Stromal cell of bone marrow (primary cell): ENCODE measurements at regions not wholly inside any gene's neighbourhood (a gene's known extent, or its start where the extent isn't known, plus 50 kb on each side); places are given as distances from the start of the nearest gene placed in this dataset.
A peak's percentile ranks its signal among the peaks of the same experiment; 100 is the strongest.

ENCODE experiments used
- DNase-seq: peaks from one replicate; pipeline ENCODE4 v3.0.0-alpha.2; 2012; ENCODE audit warnings: low read depth

GRCh38 chr2:234835738-234836137, 116.1 kb upstream of the SH3BP4 start:
- no peak for DNase-seq

DNA sequence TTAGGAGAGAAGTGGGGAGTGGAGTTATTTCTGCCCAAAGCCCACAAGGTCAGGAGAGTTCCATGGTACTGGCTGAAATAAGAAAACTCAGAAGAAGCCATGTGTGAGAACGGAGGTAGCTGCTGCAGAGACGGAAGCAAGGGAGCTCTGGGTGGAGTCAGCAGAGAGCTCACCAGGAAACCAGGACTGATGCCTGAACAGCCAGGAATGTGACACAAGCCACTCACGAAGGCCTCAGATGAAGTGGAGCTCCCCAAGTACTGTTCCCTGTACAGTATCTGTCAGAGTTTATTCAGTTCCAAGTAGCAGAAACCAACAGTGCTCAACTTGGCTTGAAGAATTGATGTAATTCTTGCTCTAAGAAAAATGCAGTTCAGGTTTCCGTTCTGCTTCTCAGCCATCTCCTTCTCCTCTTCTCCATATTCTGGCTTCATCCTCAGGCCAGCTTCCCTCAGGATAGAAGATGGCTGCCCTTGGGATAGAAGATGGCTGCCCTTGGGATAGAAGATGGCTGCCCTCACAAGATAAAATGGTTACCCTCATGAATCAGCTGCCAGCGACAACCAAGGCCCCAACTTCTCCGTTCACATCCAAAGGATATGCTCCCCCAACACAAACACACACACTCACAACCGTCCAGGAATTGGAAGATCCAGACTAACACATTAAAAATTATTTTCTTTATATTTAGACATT, 117.4 kb upstream of the SH3BP4 start:
- DNase-seq = no peak

GRCh38 chr2:234830853-234831252, 121.0 kb upstream of the SH3BP4 start:
- DNase-seq = no peak

- no peak for DNase-seq
Measured at GRCh38 chr2:234829074-234829455, 122.8 kb upstream of the SH3BP4 start.

- DNase-seq = no peak
Measured at GRCh38 chr2:234828382-234829073, 123.3 kb upstream of the SH3BP4 start.

- no peak for DNase-seq
Measured at GRCh38 chr2:234827096-234827860, 124.5 kb upstream of the SH3BP4 start.

DNA sequence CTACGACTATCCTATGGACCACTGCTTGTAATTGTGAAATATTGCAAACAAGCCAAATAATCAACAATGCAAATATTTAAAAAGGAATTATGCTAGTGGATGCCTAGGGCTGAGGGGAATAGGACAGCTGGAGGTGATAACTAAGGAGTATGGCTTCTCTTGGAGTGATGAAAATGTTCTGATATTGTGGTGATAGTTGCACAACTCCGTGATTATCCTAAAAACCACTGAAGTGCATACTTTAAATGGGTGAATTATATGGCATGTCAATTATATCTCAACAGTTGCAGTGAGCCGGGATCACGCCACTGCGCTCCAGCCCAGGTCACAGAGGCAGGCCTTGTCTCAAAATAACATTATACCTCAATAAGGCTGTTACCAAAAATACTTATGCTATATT, 125.1 kb upstream of the SH3BP4 start:
- no peak for DNase-seq

GRCh38 chr2:234825616-234826015, 126.2 kb upstream of the SH3BP4 start:
- DNase-seq = no peak

GRCh38 chr2:234823877-234824376, 127.9 kb upstream of the SH3BP4 start:
- DNase-seq = peak; percentile 96

- DNase-seq = no peak
Measured at GRCh38 chr2:234823196-234823876, 128.5 kb upstream of the SH3BP4 start.

- DNase-seq = no peak
Measured at GRCh38 chr2:234821946-234822475, 129.8 kb upstream of the SH3BP4 start.

- no peak for DNase-seq
Measured at GRCh38 chr2:234818937-234819336, 132.9 kb upstream of the SH3BP4 start.

- no peak for DNase-seq
Measured at GRCh38 chr2:234816491-234816890, 135.3 kb upstream of the SH3BP4 start.

GRCh38 chr2:234816056-234816455, 135.8 kb upstream of the SH3BP4 start:
- DNase-seq = no peak

DNA sequence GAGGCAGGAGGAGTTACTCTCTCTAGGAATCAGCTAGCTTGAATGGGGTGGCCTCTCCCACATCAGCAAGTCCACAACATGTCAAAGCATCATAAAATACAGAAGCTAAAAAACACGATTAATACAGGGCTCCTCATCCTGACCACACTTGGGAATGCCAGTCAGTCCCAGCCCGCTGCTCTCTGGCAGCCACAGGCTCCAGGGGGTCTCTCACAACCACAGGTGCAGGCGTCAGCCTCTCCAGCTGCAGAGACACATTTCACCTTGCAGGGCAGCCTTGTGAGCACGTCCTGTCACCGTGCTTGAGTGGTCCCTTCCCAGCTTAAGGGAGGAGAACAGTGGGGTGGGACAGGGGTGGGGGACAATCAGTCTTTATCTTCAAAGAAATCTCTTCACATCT, 137.4 kb upstream of the SH3BP4 start:
- DNase-seq = no peak

DNA sequence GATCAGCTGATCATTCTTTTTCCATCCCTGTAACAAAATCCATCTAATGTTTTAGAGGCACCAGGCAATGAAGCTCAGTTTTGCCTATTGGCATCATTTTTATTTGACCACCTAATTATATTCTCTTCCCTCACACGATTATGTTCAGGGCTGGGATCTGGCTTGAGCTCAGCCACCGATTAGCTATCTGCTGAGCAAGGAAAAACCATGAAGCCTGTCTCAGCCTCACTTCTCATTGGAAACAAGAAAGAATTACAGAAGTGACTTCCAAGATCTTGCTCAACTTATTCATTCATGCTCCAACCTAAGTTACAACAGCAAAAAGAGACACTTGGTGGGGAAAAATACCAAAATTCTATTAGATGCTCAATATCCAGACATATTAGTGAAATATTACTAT, 139.0 kb upstream of the SH3BP4 start:
- DNase-seq = no peak

DNA sequence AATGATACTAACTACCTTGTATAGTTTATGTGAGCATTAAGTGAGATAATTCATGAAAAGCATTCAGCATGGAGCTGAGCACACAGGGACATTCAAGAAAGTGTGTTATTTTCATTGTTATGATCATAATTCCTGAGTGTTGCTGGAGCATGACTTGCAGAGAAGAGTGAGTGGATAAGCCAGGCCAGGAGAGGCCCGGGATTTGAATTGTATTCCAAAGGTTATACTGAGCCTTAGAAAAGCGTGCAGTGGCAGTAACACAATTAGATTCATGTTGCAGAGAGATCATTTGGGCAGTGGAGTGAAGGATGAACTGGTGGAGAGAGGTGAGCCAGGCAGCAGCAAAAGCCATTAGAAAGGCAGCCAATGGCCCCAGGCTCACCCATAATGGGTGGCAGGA, 142.9 kb upstream of the SH3BP4 start:
- no peak for DNase-seq

DNA sequence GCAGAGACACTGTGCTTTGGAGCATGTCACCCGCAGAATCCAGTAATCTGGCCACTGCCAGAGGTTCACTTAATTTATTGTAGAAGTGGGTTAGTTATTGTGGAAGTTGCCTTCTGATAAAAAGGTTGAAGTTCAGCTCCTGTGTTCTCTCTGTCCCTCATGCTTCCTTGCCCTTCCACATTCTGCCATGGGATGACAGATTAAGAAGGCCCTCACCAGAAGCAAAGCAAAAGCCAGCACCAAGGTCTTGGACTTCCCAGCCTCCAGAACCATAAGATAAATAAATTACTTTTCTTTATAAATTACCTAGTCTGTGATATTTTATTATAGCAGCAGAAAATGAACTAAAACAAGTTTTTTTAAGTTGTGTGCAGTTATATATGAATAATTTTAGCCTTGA, 145.0 kb upstream of the SH3BP4 start:
- DNase-seq = no peak

GRCh38 chr2:234805836-234806235, 146.0 kb upstream of the SH3BP4 start:
- no peak for DNase-seq

DNA sequence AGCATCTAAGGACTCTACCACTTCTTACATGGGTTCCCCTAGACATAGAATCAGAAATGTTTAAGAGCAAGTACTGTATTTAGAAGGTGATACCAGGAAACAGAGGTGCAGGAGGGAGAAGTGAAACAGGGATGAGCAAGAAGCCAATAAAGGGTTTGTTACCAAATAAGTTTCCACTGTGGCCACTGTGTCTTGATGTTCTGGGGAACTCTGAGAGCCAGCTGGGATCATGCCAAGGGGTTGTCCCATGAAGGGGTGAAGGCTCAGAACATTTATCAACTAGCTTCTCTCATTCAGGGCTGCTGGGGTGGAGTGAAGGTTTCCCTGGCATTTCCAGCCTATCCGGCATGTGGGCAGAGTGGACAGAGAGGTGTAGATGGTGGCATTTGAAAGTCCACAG, 147.1 kb upstream of the SH3BP4 start:
- no peak for DNase-seq

- DNase-seq = no peak
Measured at GRCh38 chr2:234802845-234803171, 149.0 kb upstream of the SH3BP4 start.
